Glomerular visceral epithelial cell (primary cell): ENCODE measurements at regions not wholly inside any gene's neighbourhood (a gene's known extent, or its start where the extent isn't known, plus 50 kb on each side); places are given as distances from the start of the nearest gene placed in this dataset.

ENCODE experiments used
- DNase-seq: peaks from one replicate; pipeline ENCODE4 v3.0.0-alpha.2; 2016; ENCODE audit errors: extremely low spot score

DNA sequence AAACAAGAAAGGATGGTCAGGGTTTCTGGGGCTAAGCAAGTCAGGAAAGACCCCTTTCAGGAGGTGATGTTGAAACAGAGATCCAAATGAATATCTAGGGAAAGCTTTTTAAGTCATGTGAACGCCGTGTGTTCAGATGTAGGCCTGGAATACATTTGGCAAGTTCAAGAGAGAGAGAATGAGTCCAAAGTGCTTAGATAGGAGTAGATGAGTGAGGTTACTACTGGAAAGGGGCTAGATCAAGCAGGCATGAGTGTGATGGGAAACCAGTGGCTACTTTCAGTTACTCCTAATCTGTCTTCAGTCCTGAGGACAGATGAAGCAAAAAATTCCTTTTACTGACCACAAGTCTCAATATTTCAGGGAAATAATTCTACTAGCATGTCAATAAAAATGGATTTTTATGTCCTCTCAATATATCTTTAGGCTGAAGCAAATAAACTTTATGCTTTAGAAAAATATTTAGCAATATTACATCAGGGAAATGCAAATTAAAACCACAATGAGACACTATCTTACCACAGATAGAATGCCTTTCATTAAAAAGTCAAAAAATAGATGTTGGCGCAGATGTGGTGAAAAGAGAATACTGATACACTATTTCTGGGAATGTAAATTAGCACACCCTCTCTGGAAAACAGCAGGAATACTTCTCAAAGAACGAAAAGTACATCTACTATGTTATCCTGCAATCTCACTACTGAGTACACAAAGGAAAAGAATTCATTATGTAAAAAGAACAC lies 1085.0 kb upstream of the TENM4 start:
- no peak for DNase-seq

DNA sequence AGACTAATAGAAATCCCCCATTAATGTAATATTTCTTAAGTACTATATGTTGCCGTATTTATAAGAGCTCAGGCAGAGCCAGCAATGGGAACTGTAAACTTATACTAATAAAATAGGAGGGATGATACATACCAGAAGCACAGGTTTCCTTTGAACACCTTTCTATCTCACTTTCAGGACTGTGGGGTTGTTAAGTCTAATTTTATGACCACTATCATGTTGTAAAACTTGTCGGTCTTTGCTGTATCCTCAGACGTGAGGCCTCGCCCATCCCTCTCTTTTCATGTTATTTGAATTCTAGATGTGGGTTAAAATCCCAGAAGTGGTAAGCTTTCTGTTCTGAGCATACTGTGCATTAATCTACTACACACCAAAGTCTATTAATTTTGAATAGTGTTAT lies 1083.5 kb upstream of the TENM4 start:
- DNase-seq, result no peak

DNA sequence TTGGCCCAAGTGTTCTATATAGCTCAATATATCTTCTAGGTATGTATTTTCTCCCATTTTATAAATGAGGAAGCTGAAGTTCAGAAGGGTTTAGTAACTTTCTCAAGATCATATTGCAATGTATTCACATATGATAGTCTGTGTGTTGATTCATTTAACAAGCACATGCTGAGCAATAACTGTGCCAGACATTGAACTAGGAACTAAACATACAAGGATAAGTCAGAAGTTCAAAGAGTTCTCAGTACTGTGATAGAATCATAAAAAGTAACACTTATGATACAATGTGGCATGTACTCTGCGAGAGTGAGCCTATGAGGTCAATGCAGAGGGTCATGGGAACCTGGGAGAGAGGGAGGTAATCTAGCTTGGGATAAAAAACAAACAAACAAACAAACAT lies 1082.2 kb upstream of the TENM4 start:
- DNase-seq, result no peak

DNA sequence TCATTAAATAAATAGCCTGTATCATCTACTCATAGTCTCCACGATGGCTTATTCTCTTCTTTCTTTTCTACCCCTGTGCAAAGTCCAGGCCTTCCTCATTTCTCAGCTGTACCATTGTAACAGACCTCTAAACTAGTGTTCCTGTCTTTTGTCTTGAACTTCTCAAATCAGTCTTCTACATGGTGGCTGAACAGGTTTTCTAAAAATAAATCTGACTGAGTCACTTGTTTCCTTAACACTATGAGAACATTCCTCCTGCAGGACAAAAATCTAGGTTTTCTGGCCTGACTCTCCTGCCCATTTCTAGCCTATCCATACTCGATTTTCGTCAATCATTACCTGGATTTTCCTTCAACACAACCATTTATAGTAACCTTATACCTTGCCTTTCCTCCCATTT lies 1080.8 kb upstream of the TENM4 start:
- no peak for DNase-seq

DNA sequence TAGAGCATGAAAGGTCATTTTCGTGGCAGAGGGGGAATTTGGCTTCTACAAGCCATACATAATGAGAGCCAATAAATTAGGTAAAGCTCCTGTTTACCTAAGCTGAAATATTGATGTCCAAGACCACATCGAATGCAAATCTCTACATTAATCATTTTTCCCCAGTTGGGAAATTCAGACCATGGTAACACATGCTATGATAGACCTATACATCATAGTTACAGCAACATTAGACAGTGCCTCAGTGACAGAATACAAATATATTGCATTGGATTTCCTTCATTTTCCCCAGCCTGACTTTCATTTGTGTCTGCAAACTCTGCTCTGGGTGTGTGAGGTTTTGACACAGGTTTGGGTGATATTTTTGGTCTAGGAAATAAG lies 1079.7 kb upstream of the TENM4 start:
- no peak for DNase-seq

DNA sequence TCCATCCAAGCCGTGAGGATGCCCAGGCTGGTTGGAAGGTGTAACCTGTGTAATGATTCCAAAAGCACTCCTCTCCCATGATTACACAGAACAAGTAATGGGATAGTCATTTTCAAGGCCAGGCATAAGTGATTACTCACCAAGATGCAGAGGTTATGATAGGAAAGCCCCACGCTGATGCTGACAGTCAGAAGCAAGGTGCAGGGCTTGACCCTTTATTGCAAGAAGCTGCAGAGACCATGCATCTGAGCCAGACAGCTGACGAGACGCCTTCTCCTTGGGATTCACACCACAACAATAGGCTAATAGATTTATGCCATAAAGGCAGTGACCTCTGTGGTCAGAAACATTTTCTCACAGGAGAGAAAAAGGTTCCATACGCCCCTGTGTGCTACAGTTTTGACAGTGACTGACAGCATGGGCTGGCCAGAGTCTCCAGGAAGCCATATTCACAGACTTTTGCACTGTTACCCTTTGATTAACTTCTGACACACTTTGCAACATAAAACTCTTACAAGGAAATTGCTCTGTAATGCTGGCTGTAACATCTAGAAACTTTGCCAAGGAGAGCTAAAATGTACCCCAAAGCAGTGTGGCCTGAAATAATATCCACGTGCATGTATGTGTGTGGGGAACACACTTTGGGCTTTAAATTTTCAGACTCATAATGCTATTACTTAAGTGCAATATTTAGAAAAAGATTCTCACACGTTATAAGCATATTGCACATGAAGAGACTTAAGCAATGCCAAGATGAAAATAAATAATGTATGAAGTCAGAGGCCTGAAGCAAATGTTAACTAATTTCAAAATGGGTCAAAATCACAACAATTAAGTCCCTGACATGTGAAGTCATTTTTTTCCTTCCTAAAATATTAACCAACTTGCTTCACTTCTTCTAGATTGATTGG lies 1079.0 kb upstream of the TENM4 start:
- no peak for DNase-seq

DNA sequence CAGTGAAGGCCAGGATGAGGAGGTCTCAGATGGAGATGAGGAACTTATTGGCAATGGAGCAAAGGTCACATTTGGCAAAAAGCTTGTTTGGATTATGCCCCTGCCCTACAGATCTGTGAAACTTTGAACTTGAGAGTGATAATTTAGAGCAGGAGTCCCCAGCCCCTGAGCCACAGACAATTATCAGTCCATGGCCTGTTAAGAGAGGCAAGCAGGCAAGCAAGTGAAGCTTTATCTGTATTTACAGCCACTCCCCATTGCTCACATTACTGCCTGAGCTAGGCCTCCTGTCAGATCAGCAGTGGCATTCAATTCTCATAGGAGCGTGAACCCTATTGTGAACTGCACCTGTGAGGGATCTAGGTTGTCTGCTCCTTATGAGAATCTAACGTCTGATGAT lies 1076.9 kb upstream of the TENM4 start:
- DNase-seq, result no peak

DNA sequence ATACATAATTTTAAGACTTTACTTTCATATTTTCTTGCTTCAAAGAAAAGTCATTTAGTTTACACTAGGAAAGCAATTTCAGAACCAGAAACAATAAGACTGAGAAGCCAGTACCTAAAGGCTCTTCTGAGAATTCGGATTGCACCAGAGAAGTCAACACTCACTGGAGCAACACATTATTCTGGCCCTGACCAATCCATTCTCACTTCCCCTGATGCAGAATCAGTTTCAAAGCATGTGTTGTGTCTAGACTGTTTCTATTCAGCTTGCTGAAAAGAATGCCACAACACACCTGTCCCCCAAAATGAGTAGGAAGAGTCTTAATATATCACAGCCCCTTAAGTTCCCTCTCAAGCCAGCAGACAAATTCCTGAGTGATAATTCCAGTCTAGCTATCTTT lies 1074.3 kb upstream of the TENM4 start:
- DNase-seq, result no peak

DNA sequence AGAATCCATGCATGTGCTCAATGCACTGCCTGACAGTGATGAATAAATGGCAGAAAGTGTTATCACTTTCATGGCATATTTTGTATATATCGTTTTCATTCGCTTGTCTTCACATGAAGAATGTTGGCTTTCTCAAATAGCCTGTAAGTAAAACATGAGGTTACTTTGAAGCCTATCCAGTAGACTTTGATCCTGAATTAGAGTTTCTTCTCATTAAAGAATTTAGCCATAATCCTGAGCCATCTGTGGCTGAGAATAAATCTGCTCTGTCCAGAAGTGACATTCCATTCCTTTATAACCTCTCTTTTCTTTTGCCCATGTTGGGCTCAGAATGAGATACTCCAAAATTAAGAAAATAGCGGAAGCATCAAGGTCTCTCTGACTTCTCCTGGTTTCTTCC lies 1071.7 kb upstream of the TENM4 start:
- no peak for DNase-seq

DNA sequence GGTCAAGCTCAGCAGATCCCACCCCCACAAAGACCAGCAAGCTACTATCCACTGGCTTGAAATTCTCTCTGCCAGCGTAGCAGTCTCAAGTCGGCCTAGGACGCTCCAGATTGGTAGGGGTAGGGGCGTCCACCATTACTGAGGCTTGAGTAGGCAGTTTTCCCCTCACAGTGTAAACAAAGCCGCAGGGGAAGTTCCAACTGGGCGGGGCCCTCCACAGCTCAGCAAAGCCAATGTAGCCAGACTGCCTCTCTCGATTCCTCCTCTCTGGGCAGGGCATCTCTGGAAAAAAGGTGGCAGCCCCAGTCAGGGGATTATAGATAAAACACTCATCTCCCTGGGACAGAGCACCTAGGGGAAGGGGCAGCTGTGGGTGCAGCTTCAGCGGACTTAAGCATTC lies 1064.9 kb upstream of the TENM4 start:
- no peak for DNase-seq

DNA sequence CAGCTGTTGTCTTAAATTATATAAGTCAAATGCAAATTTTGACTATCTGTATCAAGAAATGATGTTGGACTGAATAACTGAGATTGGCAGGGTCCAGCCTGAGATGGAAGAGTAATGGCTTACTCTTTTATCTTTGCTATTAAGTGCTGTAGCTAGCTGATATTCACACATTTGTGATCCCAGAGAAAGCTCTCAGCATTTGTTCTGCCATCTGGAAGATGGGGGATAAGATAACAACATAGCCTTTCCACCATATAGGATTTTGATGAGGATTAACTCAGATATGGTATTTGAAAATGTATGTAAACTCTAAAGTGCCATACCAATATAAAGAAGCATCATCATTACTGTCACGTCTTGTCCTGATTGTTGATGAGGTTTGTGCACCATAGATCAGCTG lies 1063.2 kb upstream of the TENM4 start:
- no peak for DNase-seq

DNA sequence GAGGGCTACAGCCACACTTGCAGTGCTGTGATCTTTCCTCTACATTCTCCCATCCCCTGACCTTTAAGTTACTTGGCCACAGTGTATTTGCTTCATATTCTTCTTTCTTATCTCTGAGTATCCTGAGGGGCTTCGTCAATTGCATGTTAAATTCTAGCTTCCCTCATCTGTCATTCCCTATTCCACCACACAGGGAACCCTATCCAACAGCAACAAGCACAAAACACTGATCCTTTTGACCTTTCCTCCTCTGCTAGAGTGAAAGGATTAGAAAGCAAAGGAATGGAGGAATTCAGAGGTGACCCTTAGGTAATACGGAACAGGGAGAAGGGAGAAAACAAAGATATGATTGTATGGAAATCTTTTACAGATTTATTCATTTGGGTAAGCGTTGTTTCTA lies 1061.7 kb upstream of the TENM4 start:
- no peak for DNase-seq

DNA sequence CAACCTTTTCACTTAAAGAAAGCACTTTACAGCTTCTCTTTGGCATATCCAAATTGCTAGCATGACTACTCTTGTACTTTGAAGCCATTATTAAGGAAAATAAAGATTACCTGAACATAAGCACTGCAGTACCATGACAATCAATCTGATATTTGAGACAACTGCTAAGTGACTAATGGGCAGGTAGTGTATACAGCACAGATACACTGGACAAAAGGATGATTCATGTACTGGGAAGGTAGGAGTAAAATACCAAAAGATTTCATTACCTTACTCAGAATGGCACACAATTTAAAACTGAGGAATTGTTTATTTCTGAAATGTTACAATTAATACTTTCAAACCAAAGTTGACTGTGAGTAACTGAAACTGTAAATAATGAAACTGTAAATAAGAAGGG lies 1054.3 kb upstream of the TENM4 start:
- DNase-seq, result no peak

DNA sequence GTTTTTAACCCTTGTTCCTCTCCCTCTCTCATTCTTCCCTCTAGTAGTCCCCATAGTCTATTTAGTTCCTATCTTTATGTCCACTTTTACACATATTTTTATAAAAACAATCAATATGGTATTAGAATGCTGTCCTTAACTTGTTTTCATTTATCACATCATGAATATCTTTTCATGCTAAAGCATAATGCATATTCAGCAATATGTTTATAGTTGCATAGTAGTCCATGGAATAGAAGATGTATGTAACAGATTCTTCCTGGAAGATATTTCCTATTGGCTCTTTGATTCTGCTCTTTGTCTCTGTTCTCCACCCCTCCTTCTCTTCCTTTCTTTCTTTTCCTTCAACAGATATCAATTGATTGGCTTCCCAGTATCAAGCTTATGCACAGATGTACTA lies 1047.1 kb upstream of the TENM4 start:
- no peak for DNase-seq

DNA sequence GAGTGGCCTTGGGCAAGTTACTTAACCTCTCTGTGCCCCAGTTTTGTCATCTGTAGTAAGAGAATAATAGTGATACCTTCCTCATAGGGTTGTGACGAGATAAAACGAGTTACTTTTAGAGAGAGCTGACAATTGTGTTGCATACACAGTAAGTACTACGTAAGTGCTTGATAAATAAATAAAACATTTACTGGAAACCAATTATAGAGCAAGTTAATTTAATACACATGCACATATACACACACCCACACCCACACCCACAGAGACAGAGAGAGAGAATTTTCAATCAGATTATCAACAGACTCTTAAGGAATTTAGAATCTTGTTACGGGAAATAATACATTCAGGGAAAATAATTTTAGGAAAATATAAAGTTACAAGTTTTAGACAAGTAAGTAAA lies 1045.8 kb upstream of the TENM4 start:
- no peak for DNase-seq

DNA sequence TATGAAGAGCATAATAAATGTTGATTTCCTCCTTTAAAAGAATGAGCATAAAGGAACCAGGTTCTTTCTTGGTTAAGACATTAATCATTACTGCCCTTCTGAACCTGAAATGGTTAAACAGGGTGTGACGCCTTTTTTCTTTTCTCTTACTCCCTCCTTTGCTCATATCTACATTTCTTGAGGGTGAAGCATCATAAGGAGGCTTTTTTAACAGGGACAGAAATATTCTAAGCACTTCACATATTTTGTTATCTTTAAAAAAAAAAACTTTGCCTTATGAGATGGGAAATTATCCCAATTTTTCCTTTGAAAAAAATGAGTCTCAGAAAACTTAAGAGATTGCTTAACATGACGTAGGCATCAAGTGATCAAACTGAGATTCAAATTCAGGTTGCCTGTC lies 1036.3 kb upstream of the TENM4 start:
- DNase-seq, result no peak

DNA sequence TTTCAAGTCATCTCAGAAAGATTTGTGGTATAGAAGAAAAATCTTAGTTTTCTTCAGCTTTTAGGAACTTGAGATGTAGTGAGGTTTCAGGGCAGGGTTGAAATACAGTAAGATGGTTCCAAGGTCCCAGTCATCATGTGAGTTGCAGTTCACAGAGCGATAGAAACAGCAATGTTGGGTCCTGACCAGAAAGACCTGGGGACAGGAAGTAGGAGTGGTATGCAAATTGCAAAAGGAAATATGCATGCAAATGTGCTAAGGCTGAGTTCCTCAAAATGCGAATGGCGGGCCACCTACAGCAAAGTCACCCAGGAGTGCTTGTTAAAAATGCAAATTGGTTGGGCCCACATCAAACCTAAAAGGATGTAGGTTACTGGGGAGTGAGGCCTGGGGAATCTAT lies 1032.7 kb upstream of the TENM4 start:
- no peak for DNase-seq

DNA sequence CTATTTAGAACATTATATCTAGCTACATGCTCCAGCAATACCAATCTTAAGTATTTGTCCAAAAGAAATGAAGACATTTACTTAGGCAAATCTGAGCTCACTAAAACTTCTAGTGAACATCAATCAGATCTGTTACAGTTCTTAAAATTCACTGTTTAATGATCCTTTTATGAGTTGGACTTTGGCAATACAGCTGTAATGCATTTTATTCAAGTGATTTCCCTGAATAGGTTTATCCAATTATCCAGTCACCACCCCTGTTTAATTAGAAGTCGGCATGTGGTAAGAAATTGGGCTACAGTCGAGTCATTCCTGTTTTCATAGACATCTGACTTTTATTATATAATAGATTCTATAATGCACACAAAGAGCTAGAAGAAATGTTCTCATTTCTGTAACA lies 1029.0 kb upstream of the TENM4 start:
- no peak for DNase-seq

DNA sequence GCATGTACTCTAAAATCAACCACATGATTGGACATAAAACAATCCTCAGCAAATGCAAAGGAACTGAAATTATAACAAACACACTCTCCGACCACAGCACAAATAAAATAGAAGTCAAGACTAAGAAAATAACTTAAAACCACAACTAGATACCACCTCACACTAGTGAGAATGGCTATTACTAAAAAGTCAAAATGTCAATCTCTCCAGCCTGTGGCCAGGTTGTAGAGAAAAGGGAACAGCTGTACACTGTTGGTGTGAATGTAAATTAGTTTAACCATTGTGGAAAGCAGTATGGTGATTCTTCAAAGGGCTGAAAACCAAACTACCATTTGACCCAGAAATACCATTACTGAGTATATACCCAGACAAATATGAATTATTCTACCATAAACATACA lies 1025.7 kb upstream of the TENM4 start:
- no peak for DNase-seq

DNA sequence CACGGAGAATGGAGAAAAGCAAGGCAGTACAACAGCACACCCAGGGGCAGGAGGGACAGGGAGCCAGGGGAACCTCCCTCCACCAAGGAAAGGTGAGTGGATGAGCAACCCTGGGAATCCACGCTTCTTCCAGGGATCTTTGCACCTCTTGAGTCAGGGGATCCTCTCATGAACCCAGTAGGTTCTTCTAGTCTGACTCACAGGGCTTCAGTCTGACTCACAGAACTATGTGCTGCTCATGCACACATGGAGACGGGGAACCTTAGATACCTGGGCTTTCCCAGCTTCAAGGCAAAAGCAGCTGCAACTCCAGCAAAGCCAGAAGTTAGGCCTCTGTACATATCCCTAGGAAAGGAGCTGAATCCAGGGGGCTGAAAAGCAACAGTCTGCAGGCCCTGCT lies 1021.4 kb upstream of the TENM4 start:
- DNase-seq, result no peak

DNA sequence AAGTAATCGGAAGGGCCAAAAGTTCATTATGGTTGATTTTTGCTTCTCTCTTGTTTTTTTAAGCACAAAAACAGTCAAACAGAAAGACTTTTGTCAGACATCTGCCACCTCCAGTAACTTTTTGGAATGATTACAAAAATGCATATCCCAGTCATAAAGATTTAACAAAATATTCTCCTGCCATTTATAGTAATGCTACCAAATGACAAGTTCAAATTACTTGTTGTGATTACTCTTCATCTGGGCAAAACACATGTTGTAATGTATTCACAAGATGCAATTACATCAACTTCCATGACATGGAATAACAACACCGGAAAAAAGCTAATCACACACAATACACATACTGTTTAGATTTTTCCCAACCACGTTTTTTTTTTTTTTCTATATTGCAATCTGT lies 1017.5 kb upstream of the TENM4 start:
- DNase-seq, result no peak

DNA sequence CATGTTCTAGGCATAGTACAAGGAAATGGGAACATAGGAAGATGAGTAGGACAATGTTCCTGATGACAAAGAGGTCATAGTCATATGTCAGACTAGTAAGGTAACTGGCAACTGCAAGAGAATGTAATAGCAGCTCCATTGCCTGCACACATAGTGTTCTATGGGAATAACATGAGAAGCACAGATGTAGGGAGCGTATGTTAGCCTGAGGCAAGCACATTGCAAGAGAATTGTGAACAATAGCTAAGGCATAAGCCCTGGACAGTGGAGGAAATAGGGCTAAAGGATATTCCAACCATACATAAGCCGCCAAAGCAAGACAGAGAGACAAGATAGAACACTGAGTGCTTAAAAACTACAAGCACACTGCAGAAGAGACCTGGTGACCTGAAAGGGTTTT lies 1017.0 kb upstream of the TENM4 start:
- DNase-seq, result no peak

DNA sequence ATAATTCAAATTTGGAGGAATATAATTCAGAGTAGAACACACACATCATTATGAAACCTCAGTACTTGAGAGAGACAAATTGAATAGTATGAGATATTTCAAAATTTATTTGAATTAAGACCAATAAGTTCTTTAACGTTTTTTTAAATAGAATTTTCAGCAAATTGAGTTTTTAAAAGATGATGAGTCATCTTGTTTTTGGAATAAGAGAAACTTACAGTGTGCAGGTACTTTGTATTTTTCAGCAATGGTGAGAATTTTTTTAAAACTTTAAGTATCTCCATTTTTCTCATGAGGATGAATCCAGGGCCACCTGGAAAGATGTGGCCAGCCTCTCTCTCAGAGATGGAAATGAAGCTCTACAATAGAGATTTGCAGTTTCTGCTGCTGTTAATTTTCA lies 1015.0 kb upstream of the TENM4 start:
- DNase-seq, result no peak

DNA sequence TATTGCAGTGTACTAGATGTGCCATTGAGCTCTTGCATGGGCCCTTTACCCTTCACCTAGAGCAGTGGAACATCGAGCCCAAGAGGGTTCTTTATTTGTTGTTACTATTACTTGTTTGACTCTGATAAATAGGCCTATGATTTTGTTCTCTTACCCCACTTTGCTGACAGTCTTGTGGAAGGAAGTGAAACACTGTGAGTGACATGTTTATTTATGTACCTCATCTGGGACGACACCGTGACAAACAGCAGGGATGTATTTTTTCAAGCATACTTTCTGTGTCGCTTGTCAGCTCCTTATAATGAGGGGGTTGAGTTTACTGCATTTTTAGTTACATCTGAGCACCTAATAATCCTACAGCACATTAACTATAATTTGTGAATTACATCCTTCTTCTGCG lies 1010.3 kb upstream of the TENM4 start:
- DNase-seq, result no peak
